Stimulated activated naive CD8-positive, alpha-beta T cell treated with anti-CD3 and anti-CD28 coated beads, Interleukin-15, Interleukin-2, amounts not matched to agents 100 ng/mL and 50 ng/mL, for 24 hours (primary cell): ENCODE measurements at regions not wholly inside any gene's neighbourhood (a gene's known extent, or its start where the extent isn't known, plus 50 kb on each side); places are given as distances from the start of the nearest gene placed in this dataset.
"Not testable (repeated sequence)": the region's sequence is repeated elsewhere in the genome, so short reads cannot be mapped to it uniquely, and the experiment has no call there.

Experiments
- H3K27ac Mint-ChIP-seq: one replicate; pipeline ENCODE4 v1.8.0; 2021; ENCODE audit warnings: mild to moderate bottlenecking, mixed read lengths
- H3K27me3 Mint-ChIP-seq: one replicate; pipeline ENCODE4 v1.8.0; 2021; ENCODE audit warnings: mixed read lengths
- H3K36me3 Mint-ChIP-seq: one replicate; pipeline ENCODE4 v1.8.0; 2021; ENCODE audit warnings: low read depth, mixed read lengths
- H3K4me1 Mint-ChIP-seq: one replicate; pipeline ENCODE4 v1.8.0; 2021; ENCODE audit warnings: low read depth, mixed read lengths
- H3K4me3 Mint-ChIP-seq: one replicate; pipeline ENCODE4 v1.8.0; 2021; ENCODE audit warnings: mild to moderate bottlenecking, mixed read lengths
- H3K9me3 Mint-ChIP-seq: one replicate; pipeline ENCODE4 v1.8.0; 2021; ENCODE audit warnings: mixed read lengths

DNA sequence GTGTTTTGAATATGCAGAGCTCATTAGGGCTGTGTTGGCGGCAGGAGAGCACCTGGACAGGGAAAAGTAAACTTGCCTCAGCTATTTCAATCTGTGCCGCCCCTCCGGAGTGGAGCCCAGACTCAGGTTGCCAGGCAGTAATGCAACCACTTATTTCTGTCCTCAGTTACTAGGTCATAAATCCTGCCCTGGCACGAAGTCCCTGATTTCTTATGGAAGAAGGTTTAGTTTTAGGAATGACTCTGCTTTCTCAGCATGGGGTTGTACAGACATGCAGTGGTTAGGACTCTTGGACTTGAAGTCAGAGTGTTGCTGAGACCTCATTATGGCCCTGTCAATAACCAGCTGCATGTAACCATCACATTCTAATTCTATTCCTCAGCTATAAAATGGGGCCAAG is 98.3 kb upstream of the FGGY start:
- H3K27ac Mint-ChIP-seq = no peak overlapping the region
- H3K9me3 Mint-ChIP-seq = no peaks in the 10 kb centered on the region
- H3K36me3 Mint-ChIP-seq = no peaks in the 10 kb centered on the region
- no peaks in the 10 kb centered on the region for H3K4me1 Mint-ChIP-seq
- H3K4me3 Mint-ChIP-seq = no peak overlapping the region
- no peaks in the 10 kb centered on the region for H3K27me3 Mint-ChIP-seq

DNA sequence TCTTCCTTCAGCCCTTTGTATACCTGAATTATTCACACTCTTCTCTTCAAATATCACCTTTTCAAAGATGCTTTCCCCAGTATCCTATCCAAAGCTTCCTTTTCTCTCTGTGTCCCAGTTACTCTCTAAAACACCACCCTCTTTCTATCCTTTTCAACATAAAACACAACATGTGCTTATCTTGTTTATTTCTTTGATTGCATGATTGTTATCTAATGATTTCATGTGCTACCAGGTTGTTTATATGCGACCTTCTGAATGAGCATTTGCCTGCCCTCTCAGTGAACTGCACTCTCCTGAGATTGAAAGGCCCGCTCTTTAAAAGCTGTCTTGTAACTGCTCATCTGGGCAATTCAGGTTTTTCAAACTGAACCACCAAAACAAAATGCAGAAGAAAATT is 97.7 kb upstream of the FGGY start:
- Mint-ChIP-seq H3K27me3 (no peaks in the 10 kb centered on the region), H3K9me3 (no peaks in the 10 kb centered on the region), H3K4me1 (no peaks in the 10 kb centered on the region), H3K4me3 (no peak overlapping the region), H3K27ac (no peak overlapping the region), H3K36me3 (no peaks in the 10 kb centered on the region)

GRCh38 chr1:59199719-59200376 is 97.0 kb upstream of the FGGY start:
- Mint-ChIP-seq H3K36me3 (no peaks in the 10 kb centered on the region), H3K27me3 (peaks cover 6% of the 10 kb centered on the region), H3K4me1 (no peaks in the 10 kb centered on the region), H3K27ac (no peak overlapping the region), H3K9me3 (peaks cover 2% of the 10 kb centered on the region), H3K4me3 (no peak overlapping the region)

- no peaks in the 10 kb centered on the region for H3K4me1 Mint-ChIP-seq
- H3K36me3 Mint-ChIP-seq = no peaks in the 10 kb centered on the region
- no peak overlapping the region for H3K4me3 Mint-ChIP-seq
- H3K27me3 Mint-ChIP-seq = peaks cover 7% of the 10 kb centered on the region
- no peak overlapping the region for H3K27ac Mint-ChIP-seq
- peaks cover 4% of the 10 kb centered on the region for H3K9me3 Mint-ChIP-seq
Measured at GRCh38 chr1:59201341-59201740, 95.6 kb upstream of the FGGY start.

DNA sequence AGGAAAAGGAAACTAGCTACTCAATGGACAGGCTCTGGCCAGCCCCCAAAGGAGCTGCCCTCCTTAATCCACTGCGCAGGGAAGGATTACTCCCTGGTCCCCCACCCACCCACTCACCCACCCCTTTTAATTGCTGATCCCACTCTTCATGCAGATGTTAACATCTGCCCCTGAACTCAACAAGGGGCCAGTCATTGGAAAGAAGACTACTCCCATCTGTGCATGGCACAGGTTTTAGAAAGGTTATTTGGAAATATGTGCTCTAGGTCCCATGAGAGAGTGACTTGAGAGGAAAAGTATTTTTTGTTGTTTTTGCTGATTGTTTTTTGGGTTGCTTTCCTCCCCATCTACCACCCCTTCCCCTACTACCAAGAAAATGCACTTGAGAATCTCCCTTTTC is 94.4 kb upstream of the FGGY start:
- Mint-ChIP-seq H3K4me3 (no peak overlapping the region), H3K27me3 (peaks cover 10% of the 10 kb centered on the region), H3K4me1 (no peaks in the 10 kb centered on the region), H3K36me3 (no peaks in the 10 kb centered on the region), H3K9me3 (peaks cover 4% of the 10 kb centered on the region), H3K27ac (no peak overlapping the region)

GRCh38 chr1:59204001-59204400 is 92.9 kb upstream of the FGGY start:
- peaks cover 10% of the 10 kb centered on the region for H3K27me3 Mint-ChIP-seq
- no peak overlapping the region for H3K4me3 Mint-ChIP-seq
- H3K4me1 Mint-ChIP-seq = no peaks in the 10 kb centered on the region
- H3K36me3 Mint-ChIP-seq = no peaks in the 10 kb centered on the region
- H3K27ac Mint-ChIP-seq = no peak overlapping the region
- peaks cover 4% of the 10 kb centered on the region for H3K9me3 Mint-ChIP-seq

DNA sequence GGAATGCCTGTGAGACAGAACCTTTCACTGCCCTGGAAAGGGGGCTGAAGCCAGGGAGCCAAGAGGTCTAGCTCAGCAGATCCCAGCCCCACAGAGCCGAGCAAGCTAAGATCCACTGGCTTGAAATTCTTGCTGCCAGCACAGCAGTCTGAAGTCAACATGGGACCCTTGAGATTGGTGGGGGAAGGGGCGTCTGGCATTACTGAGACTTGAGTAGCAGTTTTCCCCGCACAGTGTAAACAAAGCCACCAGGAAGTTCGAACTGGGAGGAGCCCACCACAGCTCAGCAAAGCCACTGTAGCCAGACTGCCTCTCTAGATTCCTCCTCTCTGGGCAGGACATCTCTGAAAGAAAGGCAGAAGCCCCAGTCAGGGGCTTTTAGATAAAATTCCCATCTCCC is 90.3 kb upstream of the FGGY start:
- H3K9me3 Mint-ChIP-seq, H3K27me3 Mint-ChIP-seq, H3K4me1 Mint-ChIP-seq, H3K27ac Mint-ChIP-seq, H3K4me3 Mint-ChIP-seq, H3K36me3 Mint-ChIP-seq: not testable (repeated sequence)

GRCh38 chr1:59210430-59210829 is 86.5 kb upstream of the FGGY start:
- not testable (repeated sequence) for H3K4me3 Mint-ChIP-seq, H3K36me3 Mint-ChIP-seq, H3K4me1 Mint-ChIP-seq, H3K27ac Mint-ChIP-seq, H3K27me3 Mint-ChIP-seq, H3K9me3 Mint-ChIP-seq

GRCh38 chr1:59212706-59213105 is 84.2 kb upstream of the FGGY start:
- Mint-ChIP-seq H3K4me3 (no peak overlapping the region), H3K9me3 (peaks cover 5% of the 10 kb centered on the region), H3K36me3 (no peaks in the 10 kb centered on the region), H3K4me1 (no peaks in the 10 kb centered on the region), H3K27ac (no peak overlapping the region), H3K27me3 (no peaks in the 10 kb centered on the region)

DNA sequence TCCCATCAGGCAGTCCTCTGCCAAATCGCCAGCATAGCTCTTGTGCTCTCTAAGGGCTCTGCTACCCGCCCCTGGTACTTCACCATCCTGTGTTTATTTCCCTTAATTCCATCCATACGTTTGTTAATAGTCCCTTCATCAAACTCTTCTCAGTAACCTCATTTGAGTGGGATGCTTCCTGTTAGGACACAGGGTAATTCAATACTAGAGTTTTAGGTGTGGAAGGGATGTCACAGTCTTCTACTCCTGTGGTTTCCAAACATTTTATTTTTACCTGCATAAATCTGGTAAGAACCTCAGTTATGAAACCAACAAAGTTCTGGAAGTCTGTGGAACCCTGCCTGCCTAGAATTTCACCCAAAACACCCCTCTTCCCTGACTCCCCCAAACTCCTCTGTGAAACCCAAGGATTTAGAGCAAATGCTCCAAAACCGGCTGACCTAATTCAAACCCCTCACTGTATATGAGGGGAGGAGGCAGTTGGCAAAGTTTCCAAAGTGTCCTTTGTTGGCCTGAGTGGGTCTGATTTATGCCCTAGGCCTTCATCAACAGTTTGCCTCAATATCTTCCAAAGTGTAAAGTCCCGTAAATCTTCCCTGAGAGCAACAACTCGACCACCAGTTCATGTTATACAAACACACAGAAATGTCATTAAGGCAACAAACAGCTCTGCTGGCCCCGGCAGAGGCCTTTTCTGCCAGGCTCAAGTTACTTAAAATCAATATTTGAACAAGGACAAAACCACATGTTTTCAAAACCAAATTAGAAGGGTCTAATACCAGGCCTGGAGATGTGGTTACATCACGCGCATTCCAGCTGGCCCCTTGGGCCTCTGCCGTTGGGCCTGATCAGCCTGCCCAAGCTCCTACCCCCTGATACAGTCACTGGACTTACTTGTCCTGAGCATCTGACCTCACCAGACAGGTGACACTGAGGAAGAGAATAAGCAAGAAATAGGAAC is 82.4 kb upstream of the FGGY start:
- Mint-ChIP-seq H3K9me3 (peaks cover 7% of the 10 kb centered on the region), H3K4me3 (no peak overlapping the region), H3K36me3 (no peaks in the 10 kb centered on the region), H3K27ac (no peak overlapping the region), H3K4me1 (no peaks in the 10 kb centered on the region), H3K27me3 (no peaks in the 10 kb centered on the region)

- Mint-ChIP-seq H3K27ac (no peak overlapping the region), H3K36me3 (no peaks in the 10 kb centered on the region)
Measured at GRCh38 chr1:59215766-59216291, 81.1 kb upstream of the FGGY start.

DNA sequence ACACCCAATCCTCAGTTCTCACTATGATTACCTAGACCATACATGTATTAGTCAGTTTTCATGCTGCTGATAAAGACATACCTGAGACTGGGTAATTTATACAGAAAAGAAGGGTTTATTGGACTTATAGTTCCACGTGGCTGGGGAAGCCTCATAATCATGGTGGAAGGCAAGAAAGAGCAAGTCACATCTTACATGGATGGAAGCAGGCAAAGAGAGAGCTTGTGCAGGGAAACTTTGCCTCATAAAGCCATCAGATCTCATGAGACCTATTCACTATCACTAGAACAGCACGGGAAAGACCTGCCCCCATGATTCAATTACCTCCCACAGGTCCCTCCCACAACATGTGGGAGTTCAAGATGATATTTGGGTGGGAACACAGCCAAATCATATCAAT is 79.5 kb upstream of the FGGY start:
- H3K4me1 Mint-ChIP-seq, H3K4me3 Mint-ChIP-seq, H3K36me3 Mint-ChIP-seq, H3K27me3 Mint-ChIP-seq, H3K27ac Mint-ChIP-seq, H3K9me3 Mint-ChIP-seq: not testable (repeated sequence)

More at GRCh38 chr1:59215766-59216291, 81.1 kb upstream of the FGGY start:
- H3K9me3 Mint-ChIP-seq = peaks cover 7% of the 10 kb centered on the region
- no peak overlapping the region for H3K4me3 Mint-ChIP-seq
- no peaks in the 10 kb centered on the region for H3K4me1 Mint-ChIP-seq
- H3K27me3 Mint-ChIP-seq = no peaks in the 10 kb centered on the region

DNA sequence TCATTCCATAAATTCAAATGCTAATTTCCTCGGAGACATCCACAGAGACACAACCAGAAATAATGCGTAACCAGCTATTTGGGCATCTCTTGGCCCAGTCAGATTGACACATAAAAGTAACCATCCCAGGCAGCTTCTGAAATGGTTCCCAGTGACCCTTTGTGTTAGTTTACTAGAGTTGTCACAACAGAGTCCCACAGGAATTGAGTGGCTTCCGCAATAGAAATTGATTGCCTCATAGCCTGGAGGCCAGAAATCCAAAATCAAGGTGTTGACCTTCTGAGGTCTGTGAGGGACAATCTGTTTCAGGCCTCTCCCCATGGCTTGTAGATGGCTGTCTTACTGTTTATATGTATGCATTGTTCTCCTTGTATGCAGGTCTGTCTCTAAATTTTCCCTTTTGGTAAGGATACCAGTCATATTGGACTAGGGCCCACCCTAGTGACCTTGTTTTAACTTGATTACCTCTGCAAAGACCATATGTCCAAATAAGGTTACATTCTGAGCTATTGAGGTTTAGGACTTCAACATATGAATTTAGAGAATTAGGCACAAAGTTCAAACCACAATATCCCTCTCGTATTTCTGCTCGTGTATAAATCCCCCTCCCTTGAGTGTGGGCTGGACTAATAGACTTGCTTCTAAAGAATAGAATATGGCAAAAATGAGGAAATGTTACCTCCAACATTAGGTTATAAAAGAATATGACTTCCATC is 78.2 kb upstream of the FGGY start:
- H3K36me3 Mint-ChIP-seq = no peaks in the 10 kb centered on the region
- H3K27ac Mint-ChIP-seq = no peak overlapping the region

GRCh38 chr1:59219916-59220315 is 77.0 kb upstream of the FGGY start:
- no peaks in the 10 kb centered on the region for H3K27me3 Mint-ChIP-seq
- no peak overlapping the region for H3K4me3 Mint-ChIP-seq
- peaks cover 7% of the 10 kb centered on the region for H3K9me3 Mint-ChIP-seq
- H3K4me1 Mint-ChIP-seq = no peaks in the 10 kb centered on the region
- no peak overlapping the region for H3K27ac Mint-ChIP-seq
- no peaks in the 10 kb centered on the region for H3K36me3 Mint-ChIP-seq

More for the DNA sequence above, 78.2 kb upstream of the FGGY start:
- peaks cover 7% of the 10 kb centered on the region for H3K9me3 Mint-ChIP-seq
- no peaks in the 10 kb centered on the region for H3K4me1 Mint-ChIP-seq
- no peaks in the 10 kb centered on the region for H3K27me3 Mint-ChIP-seq
- H3K4me3 Mint-ChIP-seq = no peak overlapping the region

- peaks cover 7% of the 10 kb centered on the region for H3K9me3 Mint-ChIP-seq
- H3K36me3 Mint-ChIP-seq = no peaks in the 10 kb centered on the region
- no peak overlapping the region for H3K4me3 Mint-ChIP-seq
- H3K4me1 Mint-ChIP-seq = no peaks in the 10 kb centered on the region
- H3K27ac Mint-ChIP-seq = no peak overlapping the region
- H3K27me3 Mint-ChIP-seq = no peaks in the 10 kb centered on the region
Measured at GRCh38 chr1:59220356-59220755, 76.5 kb upstream of the FGGY start.
